A549 (cell line): ENCODE measurements at regions not wholly inside any gene's neighbourhood (a gene's known extent, or its start where the extent isn't known, plus 50 kb on each side); places are given as distances from the start of the nearest gene placed in this dataset.

Source experiments
- EHMT2 ChIP-seq: fragments of 200-600 bp; sonication (generic); IDR thresholded peaks from 2 replicates; pipeline ENCODE4 v1.6.1; 2016; ENCODE audit warnings: antibody characterized with exemption, low read depth, mild to moderate bottlenecking, moderate library complexity
- POLR2A ChIP-seq: IDR thresholded peaks from 2 replicates; pipeline ENCODE4 v1.6.1; 2012; ENCODE audit warnings: mild to moderate bottlenecking, low read length
- TF ChIP-seq, protein P1 (sequence below): fragments of >200 bp; sonication (Bioruptor Twin); formaldehyde crosslinking; IDR thresholded peaks from 3 replicates; pipeline ENCODE4 v1.5.1; 2016

DNA sequence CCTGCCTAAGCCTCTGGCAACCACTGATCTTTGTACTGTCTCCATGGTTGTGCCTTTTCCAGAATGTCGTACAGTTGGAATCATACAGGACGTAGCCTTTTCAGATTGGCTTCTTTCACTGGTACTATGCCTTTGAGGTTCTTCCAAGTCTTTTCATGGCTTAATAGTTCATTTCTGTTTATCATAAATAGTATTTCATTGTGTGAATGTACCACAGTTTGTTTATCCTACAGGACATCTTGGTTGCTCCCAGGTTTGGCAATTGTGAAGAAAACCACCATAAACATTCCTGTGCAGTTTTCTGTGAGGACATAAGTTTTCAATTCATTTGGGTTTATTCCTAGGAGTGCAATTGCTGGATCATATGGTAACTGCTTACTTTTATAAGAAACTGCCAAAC is 190.6 kb upstream of the RAB4A start:
- TF ChIP-seq POLR2A = no peak
- TF ChIP-seq, protein P1, sequence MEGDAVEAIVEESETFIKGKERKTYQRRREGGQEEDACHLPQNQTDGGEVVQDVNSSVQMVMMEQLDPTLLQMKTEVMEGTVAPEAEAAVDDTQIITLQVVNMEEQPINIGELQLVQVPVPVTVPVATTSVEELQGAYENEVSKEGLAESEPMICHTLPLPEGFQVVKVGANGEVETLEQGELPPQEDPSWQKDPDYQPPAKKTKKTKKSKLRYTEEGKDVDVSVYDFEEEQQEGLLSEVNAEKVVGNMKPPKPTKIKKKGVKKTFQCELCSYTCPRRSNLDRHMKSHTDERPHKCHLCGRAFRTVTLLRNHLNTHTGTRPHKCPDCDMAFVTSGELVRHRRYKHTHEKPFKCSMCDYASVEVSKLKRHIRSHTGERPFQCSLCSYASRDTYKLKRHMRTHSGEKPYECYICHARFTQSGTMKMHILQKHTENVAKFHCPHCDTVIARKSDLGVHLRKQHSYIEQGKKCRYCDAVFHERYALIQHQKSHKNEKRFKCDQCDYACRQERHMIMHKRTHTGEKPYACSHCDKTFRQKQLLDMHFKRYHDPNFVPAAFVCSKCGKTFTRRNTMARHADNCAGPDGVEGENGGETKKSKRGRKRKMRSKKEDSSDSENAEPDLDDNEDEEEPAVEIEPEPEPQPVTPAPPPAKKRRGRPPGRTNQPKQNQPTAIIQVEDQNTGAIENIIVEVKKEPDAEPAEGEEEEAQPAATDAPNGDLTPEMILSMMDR = no peak
- TF ChIP-seq EHMT2 = no peak
